Brain pericyte (primary cell): ENCODE measurements at regions not wholly inside any gene's neighbourhood (a gene's known extent, or its start where the extent isn't known, plus 50 kb on each side); places are given as distances from the start of the nearest gene placed in this dataset.
"Not testable (repeated sequence)": the region's sequence is repeated elsewhere in the genome, so short reads cannot be mapped to it uniquely, and the experiment has no call there.

Experiments
- DNase-seq: peaks from one replicate; pipeline ENCODE4 v3.0.0-alpha.2; 2012; ENCODE audit warnings: low read depth, low spot score

DNA sequence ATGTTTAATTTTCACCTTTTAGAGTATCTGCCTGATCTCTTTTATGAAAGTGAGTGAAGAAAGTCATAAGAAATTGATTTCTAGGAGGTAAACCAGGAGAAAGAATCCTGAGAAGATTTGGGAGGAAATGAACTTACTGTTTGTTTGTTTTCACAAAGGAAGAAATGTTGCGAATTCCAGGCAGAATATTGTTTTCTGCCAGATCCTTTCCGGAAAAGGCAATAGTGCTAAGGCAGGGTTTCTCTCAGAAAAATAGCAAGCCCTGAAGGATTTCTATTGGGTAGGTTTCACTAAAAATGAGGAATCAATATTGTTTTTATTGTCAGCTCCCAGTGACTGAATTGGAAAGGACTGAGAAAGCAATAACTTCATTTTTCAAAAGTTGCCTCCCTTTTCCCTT is 85.7 kb upstream of the TGFBR2 start:
- no peak for DNase-seq

DNA sequence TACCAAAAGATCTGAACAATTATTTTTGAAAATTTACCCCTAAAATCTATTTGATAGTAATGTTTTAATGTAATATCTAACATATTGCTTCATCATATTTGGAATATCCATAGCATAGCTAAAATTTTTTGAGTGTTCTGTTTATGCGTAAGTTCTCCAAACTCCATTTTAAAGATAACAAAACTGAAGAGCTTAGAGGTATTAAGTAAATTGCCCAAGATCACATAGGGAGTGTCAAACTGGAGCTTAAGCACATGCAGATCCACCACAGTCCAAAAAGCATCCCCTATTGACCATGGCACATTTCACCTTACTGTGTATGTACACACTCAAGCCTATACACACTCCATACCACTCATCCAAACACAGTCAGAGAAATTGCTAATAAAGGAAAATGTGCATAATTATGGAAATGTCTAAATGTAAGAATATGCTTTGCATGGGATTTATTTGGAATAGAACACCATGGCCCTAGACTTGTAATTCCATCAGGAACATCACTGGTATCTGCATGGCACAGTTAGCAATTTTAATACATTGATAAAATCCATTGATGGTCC is 85.2 kb upstream of the TGFBR2 start:
- DNase-seq = no peak

DNA sequence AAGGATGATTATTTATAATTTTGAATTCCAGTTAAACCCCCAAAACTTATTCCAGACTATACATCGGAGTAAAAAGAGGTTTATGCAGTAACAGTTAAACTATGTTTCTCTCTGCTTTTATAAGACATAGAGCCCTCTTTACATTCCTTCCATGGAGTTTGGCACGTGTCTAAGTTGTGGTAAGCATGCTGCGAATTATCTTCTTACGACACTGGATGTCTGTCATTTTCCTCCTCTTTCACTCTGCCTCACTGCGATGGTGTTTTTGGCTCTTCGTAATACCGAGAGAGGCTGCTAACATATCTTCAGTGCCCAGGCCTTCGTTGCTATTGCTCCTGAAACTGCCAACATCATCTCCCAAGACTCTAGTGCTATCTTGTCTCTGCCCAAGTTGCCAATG is 83.9 kb upstream of the TGFBR2 start:
- DNase-seq = no peak

DNA sequence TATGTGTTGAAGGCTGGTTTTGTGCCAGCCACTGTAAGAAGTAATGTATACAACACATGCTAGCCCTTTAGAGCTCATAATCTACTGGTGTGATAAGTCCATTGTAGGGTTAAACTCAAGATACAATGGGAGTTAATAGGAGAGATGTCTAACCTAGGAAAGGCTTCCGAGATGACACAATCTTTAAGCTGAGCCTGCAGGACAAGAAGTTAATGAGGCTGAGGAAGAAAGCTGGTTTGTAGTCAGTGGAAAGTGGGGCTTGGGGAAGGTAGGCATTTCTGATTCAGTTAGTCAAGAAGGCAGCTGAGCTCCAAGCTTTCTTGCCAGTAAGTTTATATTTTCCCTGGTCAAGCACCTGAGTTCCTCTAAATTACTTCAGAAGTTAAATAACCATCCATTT is 83.0 kb upstream of the TGFBR2 start:
- no peak for DNase-seq

DNA sequence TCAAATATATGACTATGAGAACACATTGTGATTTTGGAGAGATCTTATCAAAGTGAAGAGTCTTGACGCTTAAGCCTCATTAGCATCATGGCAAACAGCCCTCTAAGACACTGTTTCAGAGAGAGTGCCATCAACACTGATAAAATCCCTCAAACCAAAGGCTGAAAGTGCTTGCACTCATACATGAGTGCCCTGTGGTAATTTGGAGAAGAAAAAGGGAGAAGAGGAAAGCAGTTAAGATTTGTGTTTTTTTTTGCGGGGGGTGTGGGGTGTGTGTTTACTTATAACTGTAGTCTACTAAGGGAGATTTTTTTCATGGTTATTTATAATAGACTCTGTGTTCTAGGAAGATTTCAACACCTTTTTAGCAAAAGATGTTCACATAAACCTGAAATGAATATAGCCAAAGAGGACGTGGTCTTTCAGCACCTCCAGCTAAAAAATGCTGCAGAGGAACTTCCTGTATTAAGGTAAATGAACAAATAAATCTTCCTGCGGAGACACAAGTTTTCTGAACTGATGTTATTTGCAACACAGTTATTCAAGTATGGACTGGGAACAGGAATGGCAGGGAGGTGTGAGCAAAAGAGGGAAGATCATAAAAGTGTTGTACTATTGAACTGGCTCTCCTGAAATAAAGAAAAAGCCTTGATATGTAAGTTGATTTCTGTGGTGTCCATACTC is 81.9 kb upstream of the TGFBR2 start:
- no peak for DNase-seq

- no peak for DNase-seq
Measured at GRCh38 chr3:30526031-30526430, 80.4 kb upstream of the TGFBR2 start.

DNA sequence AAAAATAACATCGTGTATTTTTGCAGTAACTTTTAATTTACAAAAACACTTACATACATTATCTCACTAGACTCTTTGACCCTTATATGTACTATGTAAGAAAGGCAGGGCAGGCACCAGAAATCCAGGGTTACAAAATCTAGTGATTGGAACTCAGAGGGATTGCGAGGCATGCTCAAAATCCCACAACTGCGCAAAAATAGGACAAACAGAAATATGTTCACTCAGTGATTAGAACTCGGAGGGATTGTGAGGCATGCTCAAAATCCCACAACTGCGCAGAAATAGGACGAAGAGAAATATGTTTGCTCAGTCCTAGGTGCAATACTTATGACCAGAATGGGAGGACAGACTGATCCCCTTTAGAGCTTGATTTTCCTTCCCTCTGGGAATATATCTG is 79.2 kb upstream of the TGFBR2 start:
- DNase-seq = no peak

- no peak for DNase-seq
Measured at GRCh38 chr3:30527720-30528119, 78.7 kb upstream of the TGFBR2 start.

DNA sequence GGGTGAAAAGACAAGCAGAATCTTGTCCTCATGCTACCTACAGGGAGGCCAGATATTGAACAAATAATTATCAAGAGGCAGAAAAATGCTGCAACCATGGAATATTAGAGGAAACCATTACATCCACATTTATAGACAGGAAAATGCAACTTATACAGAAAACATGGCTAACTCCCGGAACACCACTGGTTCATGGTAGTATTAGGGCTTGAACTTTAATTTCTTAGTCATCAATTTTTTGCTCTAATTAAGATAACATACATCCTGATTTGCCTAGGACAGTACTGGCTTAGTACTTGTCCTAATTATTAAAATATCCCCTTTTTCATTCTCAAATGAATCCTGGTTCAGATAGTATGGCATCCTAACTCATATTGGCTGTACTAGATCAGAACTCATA is 76.3 kb upstream of the TGFBR2 start:
- DNase-seq = no peak

DNA sequence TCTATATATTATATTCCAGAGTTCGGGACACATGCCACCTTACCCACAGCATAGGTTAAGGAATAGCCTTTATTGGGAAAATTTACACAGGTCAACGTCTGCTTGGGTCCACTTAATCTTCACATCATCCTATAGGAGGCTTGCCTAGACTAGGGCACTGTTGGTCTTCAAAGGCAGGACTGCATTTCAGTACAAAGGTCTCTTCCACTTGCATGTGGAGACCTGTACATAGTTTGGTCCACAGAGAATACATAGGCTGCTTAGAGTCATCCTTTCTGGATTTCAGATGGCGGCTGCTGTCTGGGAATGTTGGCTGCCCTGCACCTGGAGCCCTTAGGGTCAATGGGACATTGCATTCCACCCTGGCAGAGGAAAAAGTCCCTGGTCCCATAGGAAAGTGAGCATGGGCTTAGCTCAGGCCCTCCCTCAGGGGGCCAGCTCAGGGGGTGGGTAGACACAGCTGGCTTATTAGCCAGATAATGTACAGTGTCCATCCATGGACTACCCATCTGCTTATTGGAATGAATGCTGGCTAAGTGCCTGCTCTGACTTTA is 75.3 kb upstream of the TGFBR2 start:
- DNase-seq = no peak

- DNase-seq = no peak
Measured at GRCh38 chr3:30535525-30535924, 70.9 kb upstream of the TGFBR2 start.

- no peak for DNase-seq
Measured at GRCh38 chr3:30538791-30539190, 67.6 kb upstream of the TGFBR2 start.

DNA sequence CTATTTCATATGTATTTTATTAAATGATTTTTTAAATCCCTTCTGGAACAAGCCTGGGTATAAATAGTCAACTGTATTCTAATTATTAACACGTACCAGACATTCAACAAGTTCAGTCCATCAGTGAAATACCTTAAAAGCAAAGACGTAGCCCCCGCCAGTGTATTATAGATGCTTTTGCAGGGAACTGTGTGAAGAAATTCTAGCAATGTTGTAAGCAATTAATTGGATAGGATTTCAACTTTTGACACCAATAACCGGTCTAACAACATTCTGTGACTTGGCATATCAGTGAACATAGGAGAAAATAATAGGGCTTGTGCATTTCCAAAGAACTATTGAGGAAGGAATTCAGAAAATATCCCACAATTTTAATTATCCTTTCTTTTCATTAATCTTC is 67.2 kb upstream of the TGFBR2 start:
- DNase-seq = no peak

GRCh38 chr3:30539772-30540171 is 66.6 kb upstream of the TGFBR2 start:
- no peak for DNase-seq

DNA sequence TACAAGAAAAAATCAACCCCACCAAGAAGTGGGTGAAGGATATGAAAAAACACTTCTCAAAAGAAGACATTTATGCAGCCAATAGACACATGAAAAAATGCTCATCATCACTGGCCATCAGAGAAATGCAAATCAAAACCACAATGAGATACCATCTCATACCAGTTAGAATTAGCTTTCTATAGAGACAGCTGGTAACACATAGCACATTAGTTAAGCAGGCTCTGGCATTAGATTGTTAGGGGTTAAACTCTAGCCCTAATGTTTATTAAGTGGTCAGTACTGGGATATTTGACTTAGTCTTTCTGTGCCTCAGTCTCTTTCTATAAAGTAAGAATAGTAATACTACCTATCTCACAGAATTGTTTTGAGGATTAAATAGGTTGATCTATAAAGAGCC is 65.2 kb upstream of the TGFBR2 start:
- DNase-seq = not testable (repeated sequence)

- no peak for DNase-seq
Measured at GRCh38 chr3:30542897-30543296, 63.5 kb upstream of the TGFBR2 start.

DNA sequence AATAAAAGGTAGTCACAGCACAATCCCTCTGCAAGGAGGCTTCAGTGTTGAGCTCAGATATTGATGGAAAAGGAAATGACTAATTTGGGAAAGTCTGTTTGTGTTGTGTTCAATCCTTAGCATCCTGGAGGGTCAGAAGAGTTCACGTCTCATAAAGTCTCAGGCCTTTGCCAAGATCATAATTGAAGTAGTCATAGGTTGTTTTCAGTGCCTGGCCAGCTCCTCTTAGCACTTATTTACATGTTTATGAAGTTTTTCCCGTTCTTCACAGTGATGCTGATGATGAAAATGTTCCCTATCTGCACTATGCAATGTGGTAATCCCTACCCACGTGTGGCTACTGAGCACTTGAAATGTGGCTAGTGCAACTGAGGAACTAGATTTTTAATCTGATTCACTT is 61.6 kb upstream of the TGFBR2 start:
- DNase-seq = peak; percentile 10

DNA sequence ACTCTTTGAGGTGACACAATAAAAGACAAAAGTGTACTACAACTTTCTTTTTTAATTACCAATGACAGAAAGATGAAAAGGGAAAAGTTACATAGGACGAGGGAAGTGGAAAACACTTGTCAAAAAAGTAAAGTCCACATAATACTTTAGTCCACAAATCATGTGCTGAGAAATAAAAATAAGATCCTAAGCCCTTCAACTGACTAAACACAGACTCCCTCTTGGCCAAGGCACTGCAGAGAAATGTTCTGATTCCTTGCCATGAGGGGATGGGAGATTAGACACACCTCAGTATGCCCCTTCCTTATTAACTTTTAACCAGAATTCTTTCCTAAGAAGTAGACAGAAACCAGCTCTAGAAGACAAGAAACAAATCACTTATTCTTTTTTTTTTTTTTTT is 59.5 kb upstream of the TGFBR2 start:
- DNase-seq = no peak

DNA sequence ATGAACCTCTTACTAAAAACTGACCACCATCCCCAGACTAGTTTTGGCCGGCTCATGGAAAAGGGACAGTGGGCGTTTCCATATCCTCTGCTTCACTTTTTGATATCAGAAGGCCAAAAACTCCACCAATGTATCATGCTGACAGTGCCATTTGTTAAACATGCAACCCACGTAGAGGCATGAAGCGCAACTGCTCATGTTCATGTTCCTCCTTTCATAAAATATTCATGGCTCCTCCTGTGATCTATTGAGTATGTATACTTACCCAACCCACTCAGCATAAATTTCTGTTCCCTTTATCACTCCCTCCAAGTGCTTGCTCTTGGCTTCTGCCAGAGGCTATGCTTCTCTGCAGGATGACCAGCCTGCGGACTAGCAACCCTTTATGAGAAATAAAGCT is 58.7 kb upstream of the TGFBR2 start:
- no peak for DNase-seq

DNA sequence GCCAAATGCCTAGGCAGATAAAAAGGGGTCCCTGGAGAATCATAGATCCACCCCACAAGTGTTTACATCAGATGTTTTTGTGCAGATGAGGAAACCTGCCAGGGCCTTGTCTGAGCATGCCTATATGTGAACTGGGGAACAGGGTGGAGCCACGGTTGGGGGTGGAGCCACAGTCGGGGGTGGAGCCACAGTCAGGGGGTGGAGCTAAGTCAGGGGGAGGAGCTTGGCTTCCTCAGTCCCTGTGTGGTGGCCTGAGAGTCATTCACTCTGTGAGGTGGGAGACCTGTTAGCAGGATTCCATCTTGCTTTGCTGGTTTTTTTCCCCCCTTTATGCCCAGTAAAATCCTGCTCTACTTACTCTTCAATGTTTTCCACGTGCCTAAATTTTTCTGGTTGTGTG is 57.8 kb upstream of the TGFBR2 start:
- DNase-seq = no peak

DNA sequence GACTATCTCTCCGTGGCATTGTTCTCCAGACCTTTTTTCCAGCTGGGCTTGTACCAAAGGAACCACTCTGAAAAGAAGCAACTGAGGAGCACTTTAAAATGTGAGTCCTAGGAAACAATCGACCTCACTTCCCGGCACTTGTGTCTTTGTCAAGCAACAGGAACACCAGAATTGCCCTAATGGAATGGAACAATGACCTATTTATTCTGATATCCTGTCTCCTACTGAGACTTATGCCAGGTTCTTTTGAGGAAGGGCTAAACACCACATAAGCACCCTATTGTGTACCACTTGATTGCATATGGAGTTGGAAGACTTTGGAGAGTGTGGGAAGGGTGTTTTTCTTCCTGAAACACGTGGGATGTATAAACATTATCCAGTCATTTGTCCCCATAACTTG is 56.8 kb upstream of the TGFBR2 start:
- no peak for DNase-seq

- no peak for DNase-seq
Measured at GRCh38 chr3:30550246-30550645, 56.2 kb upstream of the TGFBR2 start.

- no peak for DNase-seq
Measured at GRCh38 chr3:30551266-30551665, 55.1 kb upstream of the TGFBR2 start.

DNA sequence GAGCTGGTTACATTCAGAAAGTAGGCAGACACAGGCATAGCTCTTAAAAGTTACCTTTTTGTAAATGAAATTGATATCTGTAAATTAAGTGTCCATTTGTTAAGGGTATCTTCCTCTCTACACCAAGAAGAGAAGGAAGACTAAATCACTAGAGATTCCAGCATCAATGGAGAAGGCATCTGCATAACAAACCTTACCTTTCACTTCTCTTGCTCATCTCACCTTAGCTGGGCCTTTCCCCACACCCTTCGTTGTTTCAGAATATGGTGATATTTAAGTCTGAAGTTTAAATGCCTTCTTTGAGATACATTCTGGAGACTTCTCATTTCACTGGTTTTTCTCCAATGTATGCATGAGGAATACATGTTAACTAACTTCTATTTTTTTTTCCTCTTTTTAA is 54.5 kb upstream of the TGFBR2 start:
- DNase-seq = no peak
